WI38 (cell line): ENCODE measurements at regions not wholly inside any gene's neighbourhood (a gene's known extent, or its start where the extent isn't known, plus 50 kb on each side); places are given as distances from the start of the nearest gene placed in this dataset.

Experiments
- H3K4me3 ChIP-seq: 2 replicates; pipeline ENCODE4 v1.5.1; 2011; ENCODE audit warnings: low read depth, mild to moderate bottlenecking, control low read depth, low read length
- CTCF ChIP-seq: IDR thresholded peaks from 2 replicates; pipeline ENCODE4 v1.5.1; 2012; ENCODE audit warnings: low read depth, mild to moderate bottlenecking, control low read depth, low read length

- H3K4me3 ChIP-seq: no peak overlapping the region
- no peak for TF ChIP-seq CTCF
Measured at GRCh38 chr12:13576935-13577500, 380.5 kb downstream of the EMP1 start.

GRCh38 chr12:13573698-13574321 is 377.3 kb downstream of the EMP1 start:
- no peak overlapping the region for H3K4me3 ChIP-seq
- TF ChIP-seq CTCF: no peak

- TF ChIP-seq CTCF: no peak
Measured at GRCh38 chr12:13571035-13571434, 374.5 kb downstream of the EMP1 start.

GRCh38 chr12:13570005-13570694 is 373.6 kb downstream of the EMP1 start:
- TF ChIP-seq CTCF: no peak

More at GRCh38 chr12:13571035-13571434, 374.5 kb downstream of the EMP1 start:
- no peak overlapping the region for H3K4me3 ChIP-seq

GRCh38 chr12:13566292-13566691 is 369.8 kb downstream of the EMP1 start:
- H3K4me3 ChIP-seq: no peak overlapping the region
- no peak for TF ChIP-seq CTCF

More at GRCh38 chr12:13570005-13570694, 373.6 kb downstream of the EMP1 start:
- no peak overlapping the region for H3K4me3 ChIP-seq

- no peak overlapping the region for H3K4me3 ChIP-seq
- TF ChIP-seq CTCF: no peak
Measured at GRCh38 chr12:13564266-13564810, 367.8 kb downstream of the EMP1 start.

- no peak for TF ChIP-seq CTCF
- H3K4me3 ChIP-seq: no peak overlapping the region
Measured at GRCh38 chr12:13563743-13564125, 367.2 kb downstream of the EMP1 start.
